H4 (cell line): ENCODE measurements at regions not wholly inside any gene's neighbourhood (a gene's known extent, or its start where the extent isn't known, plus 50 kb on each side); places are given as distances from the start of the nearest gene placed in this dataset.
"Not testable (repeated sequence)": the region's sequence is repeated elsewhere in the genome, so short reads cannot be mapped to it uniquely, and the experiment has no call there.

ENCODE experiments used
- DNase-seq: peaks from one replicate; pipeline ENCODE4 v3.0.0-alpha.2; 2015; ENCODE audit warnings: low spot score

- DNase-seq = not testable (repeated sequence)
These were observed 86.9 kb upstream of the FZD7 start for GRCh38 chr2:201946746-201947145.

- no peak for DNase-seq
These were observed 86.4 kb upstream of the FZD7 start for GRCh38 chr2:201947287-201947686.

- no peak for DNase-seq
These were observed 84.3 kb upstream of the FZD7 start for GRCh38 chr2:201949181-201949926.

GRCh38 chr2:201949927-201950246 is 83.8 kb upstream of the FZD7 start:
- no peak for DNase-seq

GRCh38 chr2:201950606-201951005 is 83.0 kb upstream of the FZD7 start:
- DNase-seq = no peak

- DNase-seq = no peak
These were observed 81.5 kb upstream of the FZD7 start for GRCh38 chr2:201952187-201952586.

GRCh38 chr2:201953396-201953795 is 80.3 kb upstream of the FZD7 start:
- DNase-seq = no peak

GRCh38 chr2:201953880-201954279 is 79.8 kb upstream of the FZD7 start:
- no peak for DNase-seq

- no peak for DNase-seq
These were observed 78.4 kb upstream of the FZD7 start for GRCh38 chr2:201955231-201955630.

GRCh38 chr2:201955702-201956141 is 77.9 kb upstream of the FZD7 start:
- no peak for DNase-seq

GRCh38 chr2:201956361-201956760 is 77.3 kb upstream of the FZD7 start:
- DNase-seq = no peak

- DNase-seq = no peak
These were observed 76.6 kb upstream of the FZD7 start for GRCh38 chr2:201957091-201957490.

- DNase-seq = no peak
These were observed 74.5 kb upstream of the FZD7 start for GRCh38 chr2:201959198-201959597.

GRCh38 chr2:201959626-201960025 is 74.0 kb upstream of the FZD7 start:
- peak; percentile 51 for DNase-seq

GRCh38 chr2:201960305-201960704 is 73.3 kb upstream of the FZD7 start:
- DNase-seq = no peak

GRCh38 chr2:201961401-201961800 is 72.3 kb upstream of the FZD7 start:
- no peak for DNase-seq

GRCh38 chr2:201962774-201963562 is 70.7 kb upstream of the FZD7 start:
- no peak for DNase-seq

GRCh38 chr2:201964011-201964410 is 69.6 kb upstream of the FZD7 start:
- no peak for DNase-seq

GRCh38 chr2:201964631-201965206 is 68.9 kb upstream of the FZD7 start:
- DNase-seq = no peak

GRCh38 chr2:201965550-201965949 is 68.1 kb upstream of the FZD7 start:
- no peak for DNase-seq

- no peak for DNase-seq
These were observed 66.8 kb upstream of the FZD7 start for GRCh38 chr2:201966691-201967438.

- no peak for DNase-seq
These were observed 65.6 kb upstream of the FZD7 start for GRCh38 chr2:201968050-201968449.
